H1 (cell line): ENCODE measurements at regions not wholly inside any gene's neighbourhood (a gene's known extent, or its start where the extent isn't known, plus 50 kb on each side); places are given as distances from the start of the nearest gene placed in this dataset.

Experiments used
- CTCF ChIA-PET: fragments of 300-600 bp; sonication (Branson Sonifier 250); formaldehyde crosslinking; loops from one replicate; lab custom pipeline; 2021; ENCODE audit not compliant: partially characterized antibody; lab: Charles Lee
- POLR2A ChIA-PET: fragments of 300-600 bp; sonication (Branson Sonifier 250); formaldehyde crosslinking; loops from one replicate; lab custom pipeline; 2021; ENCODE audit warnings: inconsistent platforms; ENCODE audit not compliant: partially characterized antibody; lab: Charles Lee
- DNase-seq, 2 experiments: peaks; one replicate each; pipeline versions ENCODE4 v3.0.0 to v3.0.0-alpha.2; 2010 to 2022; ENCODE audit warnings: low spot score in 2 of 2, low read depth in 1 of 2, mixed read lengths in 1 of 2
- FAIRE-seq: peaks from 2 replicates; lab custom pipeline; 2011; peaks lifted over from hg19 to GRCh38; lab: Jason Lieb, UNC
- H2AFZ ChIP-seq: 2 replicates; pipeline ENCODE4 v1.8.1; 2012; ENCODE audit warnings: low read length, inconsistent platforms
- H2AK5ac ChIP-seq: 2 replicates; pipeline ENCODE4 v1.6.1; 2013; ENCODE audit warnings: low read depth, low read length
- H2BK120ac ChIP-seq: replicated peaks from 2 replicates; pipeline ENCODE3; 2013; ENCODE audit warnings: low read depth, low read length, inconsistent platforms
- H2BK12ac ChIP-seq: 2 replicates; pipeline ENCODE4 v1.6.1; 2013; ENCODE audit warnings: low read depth, low read length
- H2BK15ac ChIP-seq: 2 replicates; pipeline ENCODE4 v1.6.1; 2013; ENCODE audit warnings: low read length
- H2BK20ac ChIP-seq: 2 replicates; pipeline ENCODE4 v1.6.1; 2013; ENCODE audit warnings: low read length
- H2BK5ac ChIP-seq: 2 replicates; pipeline ENCODE4 v1.6.1; 2013; ENCODE audit warnings: low read depth, low read length
- H3K14ac ChIP-seq: 2 replicates; pipeline ENCODE4 v1.6.1; 2013; ENCODE audit warnings: inconsistent platforms; ENCODE audit not compliant: insufficient read length
- H3K18ac ChIP-seq: 2 replicates; pipeline ENCODE4 v1.6.1; 2013; ENCODE audit warnings: low read length; ENCODE audit errors: extremely low read depth
- H3K23ac ChIP-seq: 2 replicates; pipeline ENCODE4 v1.6.1; 2013; ENCODE audit warnings: inconsistent platforms; ENCODE audit not compliant: insufficient read length
- H3K23me2 ChIP-seq: 2 replicates; pipeline ENCODE4 v1.6.1; 2013; ENCODE audit warnings: low read depth, low read length
- H3K27ac ChIP-seq: 2 replicates; pipeline ENCODE4 v1.6.1; 2011; ENCODE audit warnings: low read depth, low read length, inconsistent platforms
- H3K27me3 ChIP-seq, 4 experiments: replicated peaks in 1 of 4; 1 replicate in 1 of 4; 2 replicates in 3 of 4; pipeline versions ENCODE4 v1.6.1 to v1.8.1; 2011 to 2013; ENCODE audit warnings: low read length in 3 of 4, mild to moderate bottlenecking in 3 of 4, inconsistent platforms in 2 of 4, mixed read lengths in 2 of 4, moderate library complexity in 1 of 4; ENCODE audit not compliant: control insufficient read depth in 3 of 4, insufficient read depth in 3 of 4; ENCODE audit errors: extremely low read depth in 1 of 4
- H3K36me3 ChIP-seq, 4 experiments: 2 replicates each; pipeline versions ENCODE4 v1.6.1 to v1.8.1; 2011 to 2013; ENCODE audit warnings: mild to moderate bottlenecking in 4 of 4, low read length in 3 of 4, moderate library complexity in 2 of 4, control low read depth in 1 of 4, inconsistent platforms in 1 of 4; ENCODE audit not compliant: insufficient read depth in 4 of 4, control insufficient read depth in 2 of 4
- H3K4ac ChIP-seq: replicated peaks from 2 replicates; pipeline ENCODE3; 2013; ENCODE audit warnings: low read length, low read depth, mixed read lengths, inconsistent platforms; ENCODE audit not compliant: insufficient read length
- H3K4me1 ChIP-seq, 4 experiments: replicated peaks in 1 of 4; 1 replicate in 1 of 4; 2 replicates in 3 of 4; pipeline versions ENCODE4 v1.6.1 to v1.8.1; 2011 to 2013; ENCODE audit warnings: low read length in 3 of 4, inconsistent platforms in 2 of 4, mixed read lengths in 1 of 4; ENCODE audit not compliant: insufficient read depth in 4 of 4, control insufficient read depth in 3 of 4
- H3K4me2 ChIP-seq, 2 experiments: 2 replicates each; pipeline versions ENCODE4 v1.6.1 to v1.8.1; 2011 to 2013; ENCODE audit warnings: low read depth in 2 of 2, low read length in 2 of 2, control low read depth in 1 of 2, inconsistent platforms in 1 of 2, mild to moderate bottlenecking in 1 of 2; ENCODE audit not compliant: insufficient read depth in 1 of 2
- H3K4me3 ChIP-seq, 4 experiments: fragments of 200-600, 300-600 bp in 1 of 4; sonication (generic), shearing (Covaris generic), sonication (Bioruptor Twin) in 1 of 4; 2 replicates each; pipeline versions ENCODE4 v1.5.1 to v1.8.1; 2011 to 2016; ENCODE audit warnings: low read length in 4 of 4, low read depth in 3 of 4, control low read depth in 2 of 4, inconsistent platforms in 2 of 4, mild to moderate bottlenecking in 2 of 4, mixed read lengths in 1 of 4, moderate library complexity in 1 of 4; ENCODE audit not compliant: insufficient read depth in 2 of 4; ENCODE audit errors: extremely low read depth in 1 of 4
- H3K56ac ChIP-seq: replicated peaks from 2 replicates; pipeline ENCODE3; 2013; ENCODE audit warnings: low read depth, mild to moderate bottlenecking, mixed read lengths, low read length, inconsistent platforms; ENCODE audit not compliant: insufficient read length
- H3K79me1 ChIP-seq: 2 replicates; pipeline ENCODE4 v1.6.1; 2013; ENCODE audit warnings: low read depth, low read length, control low read depth
- H3K79me2 ChIP-seq, 2 experiments: 2 replicates each; pipeline versions ENCODE4 v1.6.1 to v1.8.1; 2012 to 2013; ENCODE audit warnings: low read length in 2 of 2, mild to moderate bottlenecking in 2 of 2, inconsistent platforms in 1 of 2; ENCODE audit not compliant: insufficient read depth in 2 of 2, control insufficient read depth in 1 of 2
- H3K9ac ChIP-seq, 4 experiments: replicated peaks in 1 of 4; 1 replicate in 1 of 4; 2 replicates in 3 of 4; pipeline versions ENCODE4 v1.6.1 to v1.8.1; 2011 to 2013; ENCODE audit warnings: low read depth in 3 of 4, low read length in 3 of 4, control low read depth in 2 of 4, mild to moderate bottlenecking in 2 of 4, moderate library complexity in 2 of 4, inconsistent platforms in 1 of 4; ENCODE audit errors: extremely low read depth in 1 of 4
- H3K9me3 ChIP-seq, 2 experiments: 2 replicates each; pipeline versions ENCODE4 v1.6.1 to v1.8.1; 2012 to 2013; ENCODE audit warnings: mild to moderate bottlenecking in 2 of 2, moderate library complexity in 2 of 2, control low read depth in 1 of 2, inconsistent platforms in 1 of 2, low read depth in 1 of 2, low read length in 1 of 2, mixed read lengths in 1 of 2; ENCODE audit not compliant: insufficient read depth in 2 of 2
- H4K20me1 ChIP-seq, 2 experiments: replicated peaks in 1 of 2; 2 replicates each; pipeline versions ENCODE3 to v1.8.1; 2011 to 2013; ENCODE audit warnings: inconsistent platforms in 2 of 2, low read length in 2 of 2, mild to moderate bottlenecking in 1 of 2; ENCODE audit not compliant: insufficient read depth in 2 of 2, control insufficient read depth in 1 of 2
- H4K5ac ChIP-seq: 2 replicates; pipeline ENCODE4 v1.6.1; 2013; ENCODE audit warnings: low read length, low read depth, mixed read lengths, inconsistent platforms; ENCODE audit not compliant: insufficient read length
- H4K8ac ChIP-seq: 2 replicates; pipeline ENCODE4 v1.8.0; 2013; ENCODE audit warnings: mild to moderate bottlenecking, moderate library complexity, low read length, inconsistent platforms; ENCODE audit not compliant: insufficient read depth; ENCODE audit errors: extremely low read depth
- H4K91ac ChIP-seq: replicated peaks from 2 replicates; pipeline ENCODE3; 2013; ENCODE audit warnings: low read length, mixed read lengths, inconsistent platforms; ENCODE audit not compliant: insufficient read length
- BACH1 ChIP-seq: IDR thresholded peaks from 2 replicates; pipeline ENCODE4 v1.6.1; 2012; ENCODE audit warnings: low read length, improper control_type of control experiment
- CEBPB ChIP-seq: IDR thresholded peaks from 2 replicates; pipeline ENCODE4 v1.6.1; 2012; ENCODE audit warnings: low read depth, low read length
- CHD1 ChIP-seq: IDR thresholded peaks from 2 replicates; pipeline ENCODE4 v1.6.1; 2012; ENCODE audit warnings: low read depth, low read length, improper control_type of control experiment
- E2F6 ChIP-seq: IDR thresholded peaks from 2 replicates; pipeline ENCODE4 v1.6.1; 2012; ENCODE audit warnings: inconsistent platforms
- JUND ChIP-seq: IDR thresholded peaks from 2 replicates; pipeline ENCODE4 v1.6.1; 2011; ENCODE audit warnings: mild to moderate bottlenecking, improper control_type of control experiment, low read length
- KDM4A ChIP-seq: IDR thresholded peaks from one replicate; pipeline ENCODE4 v1.7.1; 2012; ENCODE audit warnings: low read depth, mild to moderate bottlenecking, moderate library complexity, low read length, inconsistent platforms; ENCODE audit not compliant: severe bottlenecking
- MAFK ChIP-seq: IDR thresholded peaks from 2 replicates; pipeline ENCODE4 v1.6.1; 2012; ENCODE audit warnings: low read depth, mild to moderate bottlenecking, improper control_type of control experiment, low read length
- NANOG ChIP-seq: IDR thresholded peaks from 2 replicates; pipeline ENCODE4 v1.6.1; 2011; ENCODE audit warnings: low read length, low read depth, mild to moderate bottlenecking, inconsistent platforms; ENCODE audit not compliant: insufficient read depth, poor library complexity, severe bottlenecking
- NRF1 ChIP-seq: IDR thresholded peaks from 2 replicates; pipeline ENCODE4 v1.6.1; 2011; ENCODE audit warnings: mild to moderate bottlenecking, low read depth, low read length, improper control_type of control experiment
- POLR2A ChIP-seq, 2 experiments: IDR thresholded peaks; 1 replicate in 1 of 2; 2 replicates in 1 of 2; pipeline ENCODE4 v1.6.1; 2011; ENCODE audit warnings: low read depth in 2 of 2, low read length in 2 of 2, mild to moderate bottlenecking in 2 of 2; ENCODE audit errors: control extremely low read depth in 1 of 2
- RFX5 ChIP-seq: IDR thresholded peaks from 2 replicates; pipeline ENCODE4 v1.6.1; 2011; ENCODE audit warnings: low read depth, low read length, improper control_type of control experiment, borderline replicate concordance
- RXRA ChIP-seq: IDR thresholded peaks from 2 replicates; pipeline ENCODE4 v1.6.1; 2011; ENCODE audit warnings: low read depth, mild to moderate bottlenecking, low read length, moderate library complexity; ENCODE audit not compliant: insufficient read depth
- SIN3A ChIP-seq, 2 experiments: IDR thresholded peaks in 1 of 2; conservative IDR thresholded peaks in 1 of 2; 2 replicates each; pipeline ENCODE4 v1.6.1; 2011 to 2012; ENCODE audit warnings: low read length in 2 of 2, improper control_type of control experiment in 1 of 2, low read depth in 1 of 2, mild to moderate bottlenecking in 1 of 2
- SP2 ChIP-seq: IDR thresholded peaks from 2 replicates; pipeline ENCODE4 v1.6.1; 2012; ENCODE audit warnings: mild to moderate bottlenecking, low read length, inconsistent platforms
- SP4 ChIP-seq: IDR thresholded peaks from 2 replicates; pipeline ENCODE4 v1.6.1; 2012; ENCODE audit warnings: low read length, inconsistent platforms
- TAF1 ChIP-seq: IDR thresholded peaks from 2 replicates; pipeline ENCODE4 v1.6.1; 2011; ENCODE audit warnings: mild to moderate bottlenecking, low read depth, low read length
- YY1 ChIP-seq: IDR thresholded peaks from 2 replicates; pipeline ENCODE4 v1.6.1; 2011; ENCODE audit warnings: low read depth, mild to moderate bottlenecking, low read length
- WGBS, 2 experiments: shearing (Covaris generic) in 1 of 2; methylation state at CpG; one replicate each; pipeline versions ENCODE4 v1.1.6 to v1.1.7; 2013 to 2015; ENCODE audit warnings: low lambda C conversion rate in 2 of 2, mixed read lengths in 2 of 2, inconsistent platforms in 1 of 2, low coverage in 1 of 2, missing lambda C conversion rate in 1 of 2; ENCODE audit not compliant: insufficient replicate concordance in 2 of 2, insufficient coverage in 1 of 2, insufficient read length in 1 of 2; ENCODE audit errors: extremely low coverage in 1 of 2, missing lambda C conversion rate in 1 of 2; 5-methylcytosine and 5-hydroxymethylcytosine counted together

- H3K4ac ChIP-seq: no peak overlapping the region
- no peak overlapping the region for H2BK120ac ChIP-seq
- H2AFZ ChIP-seq: no peak overlapping the region; the same call in 1 of the 2 replicates
- no peaks in the 10 kb centered on the region for H3K9me3 ChIP-seq
- no peaks in the 10 kb centered on the region for H3K27me3 ChIP-seq
- H2BK15ac ChIP-seq: no peak overlapping the region
- no peaks in the 10 kb centered on the region for H3K23me2 ChIP-seq
- H3K27ac ChIP-seq: no peak overlapping the region
- H3K36me3 ChIP-seq: no peaks in the 10 kb centered on the region
- H2BK5ac ChIP-seq: no peak overlapping the region
- no peaks in the 10 kb centered on the region for H3K79me1 ChIP-seq
- H4K91ac ChIP-seq: no peak overlapping the region
- H3K14ac ChIP-seq: no peak overlapping the region
- 52% methylated on average over 3 of the region's 3 CpGs; no CpG with 5 or more reads in 1 of the 2 experiments for WGBS, 2 experiments
- no peak overlapping the region for H3K23ac ChIP-seq
- H4K20me1 ChIP-seq: no peaks in the 10 kb centered on the region
- no peak overlapping the region for H4K5ac ChIP-seq
- CTCF ChIA-PET: no interaction called here
- no peak overlapping the region for H3K9ac ChIP-seq
- H3K56ac ChIP-seq: no peak overlapping the region
- no peak for DNase-seq
- H3K18ac ChIP-seq: no peak overlapping the region
- H4K8ac ChIP-seq: no peak overlapping the region
- POLR2A ChIA-PET: no interaction called here
- H2AK5ac ChIP-seq: no peak overlapping the region
- no peak overlapping the region for H2BK20ac ChIP-seq
- H2BK12ac ChIP-seq: no peak overlapping the region
- no peak overlapping the region for H3K4me2 ChIP-seq
- FAIRE-seq: no peak
- H3K4me3 ChIP-seq: no peak overlapping the region
- no peaks in the 10 kb centered on the region for H3K79me2 ChIP-seq
- H3K4me1 ChIP-seq: no peaks in the 10 kb centered on the region
- no peak for TF ChIP-seq BACH1
- no peak for TF ChIP-seq MAFK
- no peak for TF ChIP-seq SP4
- TF ChIP-seq E2F6: no peak
- no peak for TF ChIP-seq KDM4A
- TF ChIP-seq RFX5: no peak
- TF ChIP-seq CEBPB: no peak
- TF ChIP-seq SP2: no peak
- TF ChIP-seq CHD1: no peak
- no peak for TF ChIP-seq JUND
- TF ChIP-seq SIN3A (conservative IDR thresholded peaks at IDR 0.05 in 1 of 2, IDR thresholded peaks at IDR 0.05 in 1 of 2; ENCODE audit: low read depth in 1 of 2, low read length in 2 of 2): no peak
- no peak for TF ChIP-seq RXRA
- TF ChIP-seq NRF1: no peak
- no peak for TF ChIP-seq YY1
- TF ChIP-seq POLR2A (IDR thresholded peaks at IDR 0.05; ENCODE audit: control extremely low read depth in 1 of 2, low read depth in 2 of 2, low read length in 2 of 2): no peak
- no peak for TF ChIP-seq NANOG
- no peak for TF ChIP-seq TAF1
These were observed 256.5 kb upstream of the NT5E start for GRCh38 chr6:85193339-85193738.
